Vagina (tissue), 2 donors: ENCODE measurements at regions not wholly inside any gene's neighbourhood (a gene's known extent, or its start where the extent isn't known, plus 50 kb on each side); places are given as distances from the start of the nearest gene placed in this dataset.
A peak's percentile ranks its signal among the peaks of the same experiment; 100 is the strongest.

ENCODE experiments used
- DNase-seq, 2 donors: peaks; one replicate each; pipeline ENCODE4 v3.0.0-alpha.2; 2017; ENCODE audit errors: extremely low spot score in 2 of 2
- H3K27ac ChIP-seq: fragments of 200-600 bp; sonication (generic); one replicate; pipeline ENCODE4 v1.5.1; 2019
- H3K27me3 ChIP-seq: fragments of 200-600 bp; sonication (generic); one replicate; pipeline ENCODE4 v1.5.1; 2019
- H3K36me3 ChIP-seq, 2 donors: fragments of 200-600 bp; sonication (generic); one replicate each; pipeline ENCODE4 v1.5.1; 2017 to 2019
- H3K4me1 ChIP-seq: fragments of 200-600 bp; sonication (generic); one replicate; pipeline ENCODE4 v1.5.1; 2019
- H3K4me3 ChIP-seq, 2 donors: fragments of 200-600 bp; sonication (generic); 1 replicate in 1 of 2; 2 replicates in 1 of 2; pipeline ENCODE4 v1.5.1; 2016 to 2019
- H3K9me3 ChIP-seq: fragments of 200-600 bp; sonication (generic); one replicate; pipeline ENCODE4 v1.5.1; 2019
- POLR2A ChIP-seq, 2 donors: fragments of 450-650 bp; IDR thresholded peaks; one replicate each; pipeline ENCODE4 v1.6.1; 2017; ENCODE audit warnings: antibody characterized with exemption in 2 of 2, mild to moderate bottlenecking in 2 of 2, moderate library complexity in 2 of 2
- POLR2AphosphoS5 ChIP-seq, 2 donors: sonication (generic); formaldehyde crosslinking; IDR thresholded peaks; one replicate each; pipeline ENCODE4 v1.9.0; 2017; ENCODE audit warnings: antibody characterized with exemption in 2 of 2, mild to moderate bottlenecking in 2 of 2, low read depth in 1 of 2; ENCODE audit not compliant: insufficient read depth in 1 of 2
- intact Hi-C: fragments of 100-400 bp; cut with DNase I; formaldehyde crosslinking; loops from one replicate; pipeline ENCODE4 v1.15.1; 2023
- TF ChIP-seq, protein P1 (sequence below), 3 experiments: fragments of 450-650 bp in 2 of 3; fragments of 200-600 bp in 1 of 3; sonication (generic) in 1 of 3; IDR thresholded peaks; one replicate each; pipeline ENCODE4 v1.5.1; 2017 to 2019; ENCODE audit warnings: antibody characterized with exemption in 3 of 3, mild to moderate bottlenecking in 2 of 3, moderate library complexity in 2 of 3

DNA sequence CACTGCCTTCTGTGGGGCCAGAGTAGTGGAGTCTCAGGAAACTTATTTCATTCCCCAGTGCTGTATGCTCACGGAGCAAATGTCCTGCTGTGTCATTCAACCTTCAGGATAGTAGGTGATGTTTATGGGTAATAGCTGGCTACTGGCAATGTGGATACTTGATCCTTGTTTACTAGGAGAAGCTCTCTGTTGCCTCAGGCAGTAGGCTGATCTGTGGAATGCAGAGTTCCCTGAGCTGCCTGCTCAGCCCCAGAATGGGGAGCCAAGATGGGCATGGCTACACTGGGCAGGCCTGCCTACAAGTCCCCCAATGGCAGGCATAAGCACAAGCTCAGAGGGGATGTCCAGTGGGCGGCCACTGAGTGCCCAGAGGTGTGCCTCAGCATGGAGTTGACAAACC is 323.1 kb upstream of the KCNN2 start:
- intact Hi-C loops = no loop called here
- no peaks in the 10 kb centered on the region for H3K27me3 ChIP-seq
- no peak overlapping the region for H3K4me3 ChIP-seq
- no peak for DNase-seq
- no peaks in the 10 kb centered on the region for H3K36me3 ChIP-seq
- H3K9me3 ChIP-seq = no peaks in the 10 kb centered on the region
- no peaks in the 10 kb centered on the region for H3K4me1 ChIP-seq
- no peak overlapping the region for H3K27ac ChIP-seq
- TF ChIP-seq, protein P1, sequence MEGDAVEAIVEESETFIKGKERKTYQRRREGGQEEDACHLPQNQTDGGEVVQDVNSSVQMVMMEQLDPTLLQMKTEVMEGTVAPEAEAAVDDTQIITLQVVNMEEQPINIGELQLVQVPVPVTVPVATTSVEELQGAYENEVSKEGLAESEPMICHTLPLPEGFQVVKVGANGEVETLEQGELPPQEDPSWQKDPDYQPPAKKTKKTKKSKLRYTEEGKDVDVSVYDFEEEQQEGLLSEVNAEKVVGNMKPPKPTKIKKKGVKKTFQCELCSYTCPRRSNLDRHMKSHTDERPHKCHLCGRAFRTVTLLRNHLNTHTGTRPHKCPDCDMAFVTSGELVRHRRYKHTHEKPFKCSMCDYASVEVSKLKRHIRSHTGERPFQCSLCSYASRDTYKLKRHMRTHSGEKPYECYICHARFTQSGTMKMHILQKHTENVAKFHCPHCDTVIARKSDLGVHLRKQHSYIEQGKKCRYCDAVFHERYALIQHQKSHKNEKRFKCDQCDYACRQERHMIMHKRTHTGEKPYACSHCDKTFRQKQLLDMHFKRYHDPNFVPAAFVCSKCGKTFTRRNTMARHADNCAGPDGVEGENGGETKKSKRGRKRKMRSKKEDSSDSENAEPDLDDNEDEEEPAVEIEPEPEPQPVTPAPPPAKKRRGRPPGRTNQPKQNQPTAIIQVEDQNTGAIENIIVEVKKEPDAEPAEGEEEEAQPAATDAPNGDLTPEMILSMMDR (IDR thresholded peaks at IDR 0.05) = no peak
- TF ChIP-seq POLR2A (IDR thresholded peaks at IDR 0.05) (no peak), POLR2AphosphoS5 (IDR thresholded peaks at IDR 0.05; ENCODE audit: insufficient read depth in 1 of 2, low read depth in 1 of 2) (no peak)

DNA sequence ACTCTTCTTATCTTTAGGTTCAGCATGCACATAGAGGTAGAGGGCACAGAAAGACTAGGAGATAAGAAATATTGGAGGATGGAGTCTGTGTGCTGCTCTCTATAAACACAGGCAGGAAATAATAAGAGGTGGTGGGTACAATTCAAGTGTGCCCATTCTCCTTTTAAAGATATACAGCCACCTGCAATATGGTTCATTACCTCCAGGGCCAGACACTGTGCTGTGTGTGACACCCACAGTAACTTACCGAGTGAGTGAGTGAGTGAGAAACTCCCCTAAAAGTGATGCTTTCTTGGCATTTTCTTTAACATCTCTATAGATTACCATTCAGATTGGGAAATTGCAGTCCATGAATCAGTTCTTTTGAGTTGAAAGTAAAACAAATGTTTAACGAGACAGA is 311.8 kb upstream of the KCNN2 start:
- H3K27me3 ChIP-seq = no peaks in the 10 kb centered on the region
- no peaks in the 10 kb centered on the region for H3K36me3 ChIP-seq
- H3K9me3 ChIP-seq = no peaks in the 10 kb centered on the region
- intact Hi-C loops = no loop called here
- H3K4me3 ChIP-seq = no peak overlapping the region
- DNase-seq = no peak
- no peak for TF ChIP-seq POLR2A (IDR thresholded peaks at IDR 0.05)
- H3K4me1 ChIP-seq = peaks cover 3% of the 10 kb centered on the region
- no peak overlapping the region for H3K27ac ChIP-seq

DNA sequence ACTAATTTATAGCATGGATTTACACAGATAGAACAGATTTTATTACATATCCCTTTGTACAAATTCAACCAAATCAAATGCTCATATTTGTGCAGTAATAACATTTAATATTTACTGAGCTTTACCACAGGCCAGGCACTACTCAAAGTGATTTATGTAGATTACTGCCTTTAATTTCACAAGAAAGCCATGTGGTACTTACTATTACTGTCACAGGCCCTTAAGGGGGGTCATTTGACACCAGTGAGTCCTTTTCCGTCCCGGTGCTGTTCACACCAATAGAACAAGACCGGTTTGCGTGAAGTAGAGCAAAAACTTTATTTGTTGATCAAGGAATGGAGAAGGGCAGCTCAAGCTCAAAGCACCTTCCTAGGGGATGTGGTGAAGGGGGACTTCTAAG is 308.5 kb upstream of the KCNN2 start:
- H3K36me3 ChIP-seq = no peaks in the 10 kb centered on the region
- no peak for DNase-seq
- TF ChIP-seq POLR2AphosphoS5 (IDR thresholded peaks at IDR 0.05; ENCODE audit: insufficient read depth in 1 of 2, low read depth in 1 of 2) (no peak), POLR2A (IDR thresholded peaks at IDR 0.05) (no peak)
- TF ChIP-seq, protein P1 (IDR thresholded peaks at IDR 0.05) = no peak
- intact Hi-C loops = no loop called here
- no peak overlapping the region for H3K27ac ChIP-seq
- H3K4me1 ChIP-seq = peaks cover 15% of the 10 kb centered on the region
- H3K4me3 ChIP-seq = no peak overlapping the region
- H3K9me3 ChIP-seq = no peaks in the 10 kb centered on the region
- no peaks in the 10 kb centered on the region for H3K27me3 ChIP-seq

DNA sequence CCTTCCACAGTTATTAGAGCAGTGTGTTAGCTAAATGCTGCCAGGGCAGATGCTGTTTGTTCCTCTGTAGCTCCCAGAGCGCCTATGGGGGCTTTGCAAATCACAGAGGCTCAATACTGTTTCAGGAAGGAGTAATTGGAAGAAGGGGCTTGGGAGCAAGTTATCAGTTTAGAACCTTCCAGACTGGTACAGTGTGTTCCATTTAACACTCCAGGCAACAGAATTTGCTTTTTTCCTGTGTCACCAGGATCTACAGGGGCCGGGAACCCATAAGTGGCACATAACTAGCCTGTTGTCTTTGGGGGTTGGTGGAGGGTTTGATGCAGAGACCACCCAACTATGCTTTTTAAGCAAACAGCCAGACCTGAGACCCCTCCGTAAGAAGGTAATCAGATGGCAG is 307.3 kb upstream of the KCNN2 start:
- Histone ChIP-seq H3K27me3 (no peaks in the 10 kb centered on the region), H3K36me3 (no peaks in the 10 kb centered on the region), H3K4me1 (peaks cover 15% of the 10 kb centered on the region), H3K27ac (no peak overlapping the region), H3K9me3 (no peaks in the 10 kb centered on the region), H3K4me3 (peak overlapping the region in 1 of 2 donors; percentile 16)
- DNase-seq = no peak
- intact Hi-C loops = no loop called here
- TF ChIP-seq POLR2AphosphoS5 (IDR thresholded peaks at IDR 0.05; ENCODE audit: insufficient read depth in 1 of 2, low read depth in 1 of 2) (no peak), POLR2A (IDR thresholded peaks at IDR 0.05) (no peak)
- TF ChIP-seq, protein P1 (IDR thresholded peaks at IDR 0.05) = no peak

DNA sequence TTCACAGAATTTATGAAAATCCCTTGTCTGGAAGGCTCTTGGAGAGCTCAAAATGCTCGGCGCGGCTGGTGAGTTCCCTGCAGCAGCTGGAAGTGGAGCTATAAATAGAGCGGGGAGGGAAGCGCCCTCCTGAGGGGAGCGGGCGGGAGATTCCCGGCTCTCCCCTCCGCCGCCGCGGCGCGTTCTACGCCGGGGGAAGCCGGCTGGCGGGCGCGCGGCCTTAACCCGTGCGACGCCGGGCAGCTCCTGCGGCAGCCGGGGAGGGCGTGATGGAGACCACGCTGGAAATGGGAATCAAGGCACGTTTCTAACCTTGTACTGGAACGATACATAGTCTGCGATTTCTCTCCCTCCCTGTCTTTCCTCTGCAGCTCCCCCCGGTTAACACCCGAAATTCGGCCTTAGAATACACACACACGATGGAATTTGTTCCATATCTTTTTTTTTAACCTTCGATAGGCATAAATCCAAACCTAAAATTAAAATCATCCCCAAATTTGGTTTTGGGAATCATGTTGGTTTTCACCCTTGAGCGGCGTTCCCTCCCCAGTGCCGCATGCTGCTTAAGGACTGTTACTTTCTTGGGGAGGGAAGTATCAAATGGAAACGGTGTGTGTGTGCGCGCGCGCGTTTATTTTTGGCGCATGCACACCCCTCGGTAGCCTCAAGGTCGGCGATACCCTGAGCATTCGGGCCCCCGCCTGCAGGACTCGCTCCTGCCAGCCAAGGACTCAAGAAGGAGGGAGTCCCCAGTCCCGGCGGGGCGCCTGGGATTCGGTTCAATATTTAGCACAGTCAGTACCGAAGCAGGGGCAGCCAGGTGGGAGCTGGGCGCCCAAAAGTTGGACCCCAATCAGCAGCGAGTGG is 306.3 kb upstream of the KCNN2 start:
- Histone ChIP-seq H3K4me1 (peaks cover 15% of the 10 kb centered on the region), H3K27me3 (no peaks in the 10 kb centered on the region), H3K36me3 (no peaks in the 10 kb centered on the region), H3K27ac (no peak overlapping the region), H3K4me3 (peak overlapping the region; percentile 40 to 52), H3K9me3 (no peaks in the 10 kb centered on the region)
- no peak for DNase-seq
- TF ChIP-seq POLR2A (IDR thresholded peaks at IDR 0.05) = no peak
- TF ChIP-seq POLR2AphosphoS5 (IDR thresholded peaks at IDR 0.05; ENCODE audit: insufficient read depth in 1 of 2, low read depth in 1 of 2) = peak in 1 of 2 donors; percentile 25
- TF ChIP-seq, protein P1 (IDR thresholded peaks at IDR 0.05) = no peak
- intact Hi-C loops = no loop called here
